Small intestine (tissue), 7 donors: ENCODE measurements at regions not wholly inside any gene's neighbourhood (a gene's known extent, or its start where the extent isn't known, plus 50 kb on each side); places are given as distances from the start of the nearest gene placed in this dataset.

ENCODE experiments used
- DNase-seq, 2 donors: peaks; one replicate each; pipeline versions ENCODE4 v3.0.0 to v3.0.0-alpha.2; 2013
- FAIRE-seq: peaks from 2 replicates; lab custom pipeline; 2012; peaks lifted over from hg19 to GRCh38; lab: Jason Lieb, UNC
- H3K27ac ChIP-seq, 3 donors: one replicate each; pipeline ENCODE4 v1.5.1; 2013; ENCODE audit warnings: low read length in 2 of 3, mild to moderate bottlenecking in 2 of 3, control low read depth in 1 of 3, inconsistent platforms in 1 of 3, low read depth in 1 of 3, moderate library complexity in 1 of 3
- H3K27me3 ChIP-seq, 3 donors: one replicate each; pipeline ENCODE4 v1.6.1; 2013; ENCODE audit warnings: low read length in 3 of 3, inconsistent platforms in 1 of 3; ENCODE audit not compliant: control insufficient read depth in 3 of 3, insufficient read depth in 3 of 3
- H3K36me3 ChIP-seq, 3 donors: one replicate each; pipeline ENCODE4 v1.6.1; 2013; ENCODE audit warnings: low read length in 3 of 3, inconsistent platforms in 1 of 3, low read depth in 1 of 3, mild to moderate bottlenecking in 1 of 3, moderate library complexity in 1 of 3; ENCODE audit not compliant: control insufficient read depth in 3 of 3, insufficient read depth in 2 of 3
- H3K4me1 ChIP-seq, 3 donors: one replicate each; pipeline ENCODE4 v1.6.1; 2013; ENCODE audit warnings: low read length in 2 of 3, inconsistent platforms in 1 of 3, low read depth in 1 of 3, mild to moderate bottlenecking in 1 of 3, moderate library complexity in 1 of 3; ENCODE audit not compliant: control insufficient read depth in 3 of 3, insufficient read depth in 2 of 3
- H3K4me3 ChIP-seq, 3 donors: one replicate each; pipeline ENCODE4 v1.5.1; 2013; ENCODE audit warnings: low read length in 3 of 3, control low read depth in 1 of 3, inconsistent platforms in 1 of 3, low read depth in 1 of 3, mild to moderate bottlenecking in 1 of 3, moderate library complexity in 1 of 3
- H3K9me3 ChIP-seq, 2 donors: one replicate each; pipeline ENCODE4 v1.6.1; 2013; ENCODE audit warnings: low read depth in 1 of 2, low read length in 1 of 2; ENCODE audit not compliant: control insufficient read depth in 2 of 2, insufficient read depth in 1 of 2
- WGBS, 3 donors: extraction: QIAGEN DNeasy Blood & Tissue Kit; methylation state at CpG; one replicate each; pipeline ENCODE4 v1.1.7; 2013; 5-methylcytosine and 5-hydroxymethylcytosine counted together
- donor health status: healthy with polysubstance abuse.
- donor health status: control.
- donor health status: control.
- donor health status: Bipolar disorder and iron deficiency.
- donor health status: healthy.

GRCh38 chr16:89027281-89027680 lies 50.3 kb upstream of the CBFA2T3 start:
- Histone ChIP-seq H3K36me3 (no peaks in the 10 kb centered on the region), H3K4me3 (no peak overlapping the region), H3K4me1 (no peaks in the 10 kb centered on the region), H3K9me3 (peaks cover 0 to 6% of the 10 kb centered on the region in 2 donors), H3K27ac (no peak overlapping the region), H3K27me3 (no peaks in the 10 kb centered on the region)
- FAIRE-seq (no peak), DNase-seq (no peak)
- 65 to 84% (median 70%) methylated on average over 1 of the region's 1 CpG for WGBS, 3 donors

GRCh38 chr16:89031715-89032659 lies 55.0 kb upstream of the CBFA2T3 start:
- H3K27ac ChIP-seq = peak overlapping the region in 1 of 3 donors; percentile 56
- peak in 1 of 2 donors; percentile 18 for DNase-seq
- FAIRE-seq = no peak
- peaks cover 0 to 3% of the 10 kb centered on the region in 2 donors for H3K9me3 ChIP-seq
- no peak overlapping the region for H3K4me3 ChIP-seq
- no peaks in the 10 kb centered on the region for H3K27me3 ChIP-seq
- no peaks in the 10 kb centered on the region for H3K4me1 ChIP-seq
- 65 to 68% (median 67%) methylated on average over 24 of the region's 24 CpGs for WGBS, 3 donors
- no peaks in the 10 kb centered on the region for H3K36me3 ChIP-seq

GRCh38 chr16:89033304-89033703 lies 56.3 kb upstream of the CBFA2T3 start:
- no peak overlapping the region for H3K4me3 ChIP-seq
- H3K27ac ChIP-seq = no peak overlapping the region
- no peak for FAIRE-seq
- H3K36me3 ChIP-seq = no peaks in the 10 kb centered on the region
- DNase-seq = no peak
- peaks cover 0 to 3% of the 10 kb centered on the region in 2 donors for H3K9me3 ChIP-seq
- no peaks in the 10 kb centered on the region for H3K4me1 ChIP-seq
- WGBS, 3 donors = 74 to 82% (median 81%) methylated on average over 10 of the region's 10 CpGs
- peaks cover 0 to 4% (median 3%) of the 10 kb centered on the region in 3 donors for H3K27me3 ChIP-seq

GRCh38 chr16:89033796-89034572 lies 57.0 kb upstream of the CBFA2T3 start:
- DNase-seq (no peak), FAIRE-seq (no peak)
- Histone ChIP-seq H3K4me3 (no peak overlapping the region), H3K27ac (no peak overlapping the region), H3K4me1 (no peaks in the 10 kb centered on the region), H3K36me3 (no peaks in the 10 kb centered on the region), H3K9me3 (peaks cover 0 to 3% of the 10 kb centered on the region in 2 donors), H3K27me3 (peaks cover 3 to 4% (median 4%) of the 10 kb centered on the region in 3 donors)
- WGBS, 3 donors = 89 to 90% (median 89%) methylated on average over 31 of the region's 31 CpGs

GRCh38 chr16:89034573-89034961 lies 57.6 kb upstream of the CBFA2T3 start:
- WGBS, 3 donors = 40 to 57% (median 53%) methylated on average over 7 to 10 of the region's 10 CpGs
- H3K27me3 ChIP-seq = peaks cover 3 to 4% (median 4%) of the 10 kb centered on the region in 3 donors
- H3K36me3 ChIP-seq = no peaks in the 10 kb centered on the region
- H3K4me1 ChIP-seq = no peaks in the 10 kb centered on the region
- peaks cover 0 to 3% of the 10 kb centered on the region in 2 donors for H3K9me3 ChIP-seq
- no peak overlapping the region for H3K27ac ChIP-seq
- H3K4me3 ChIP-seq = no peak overlapping the region
- DNase-seq = no peak
- no peak for FAIRE-seq

- FAIRE-seq (no peak), DNase-seq (no peak)
- Histone ChIP-seq H3K27ac (no peak overlapping the region), H3K36me3 (no peaks in the 10 kb centered on the region), H3K9me3 (peaks cover 0 to 3% of the 10 kb centered on the region in 2 donors), H3K27me3 (peaks cover 3 to 4% (median 4%) of the 10 kb centered on the region in 3 donors), H3K4me1 (no peaks in the 10 kb centered on the region), H3K4me3 (no peak overlapping the region)
- 48 to 50% (median 49%) methylated on average over 21 to 23 of the region's 23 CpGs for WGBS, 3 donors
Observed at GRCh38 chr16:89034971-89035668, 58.1 kb upstream of the CBFA2T3 start.

- FAIRE-seq = no peak
Observed at GRCh38 chr16:89035669-89036570, 57.7 kb upstream of the ACSF3 start.

More at GRCh38 chr16:89035669-89036570, 57.7 kb upstream of the ACSF3 start:
- H3K4me1 ChIP-seq = no peaks in the 10 kb centered on the region
- H3K9me3 ChIP-seq = peaks cover 0 to 3% of the 10 kb centered on the region in 2 donors
- H3K27me3 ChIP-seq = peaks cover 3 to 4% (median 4%) of the 10 kb centered on the region in 3 donors
- no peak overlapping the region for H3K27ac ChIP-seq
- 60 to 69% (median 66%) methylated on average over 19 to 22 of the region's 22 CpGs for WGBS, 3 donors
- H3K4me3 ChIP-seq = no peak overlapping the region
- H3K36me3 ChIP-seq = no peaks in the 10 kb centered on the region
- no peak for DNase-seq
